ENCODE measurements at regions not wholly inside any gene's neighbourhood (a gene's known extent, or its start where the extent isn't known, plus 50 kb on each side); places are given as distances from the start of the nearest gene placed in this dataset.

DNA sequence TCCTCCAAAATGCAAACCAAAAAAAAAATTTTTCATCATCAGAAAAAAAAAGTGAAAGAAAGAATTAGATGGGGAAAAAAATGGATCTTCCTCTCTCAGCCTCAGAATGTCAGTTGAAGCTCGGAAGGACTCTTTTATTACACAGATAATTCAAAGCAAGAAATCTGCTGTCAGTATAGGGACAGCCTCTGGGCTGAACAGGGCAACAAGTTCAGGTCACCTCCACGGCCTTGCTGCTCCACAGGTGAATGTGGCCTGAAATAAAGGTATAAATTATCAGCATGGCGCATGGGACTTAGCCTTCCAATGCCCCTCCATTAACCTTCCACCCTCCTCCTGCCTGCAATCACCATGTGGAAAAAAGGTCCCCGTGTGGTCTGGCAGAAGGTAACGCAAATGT lies 316.8 kb upstream of the POU3F3 start:
- TF ChIP-seq CTCF (IDR thresholded peaks at IDR 0.05): no peak
- no peak for TF ChIP-seq EZH2 (IDR thresholded peaks at IDR 0.05)
- TF ChIP-seq EZH2phosphoT487 (IDR thresholded peaks at IDR 0.05): no peak

Measured in neural progenitor cell (in vitro differentiated cells).